ENCODE measurements at regions not wholly inside any gene's neighbourhood (a gene's known extent, or its start where the extent isn't known, plus 50 kb on each side); places are given as distances from the start of the nearest gene placed in this dataset.
"Not testable (repeated sequence)": the region's sequence is repeated elsewhere in the genome, so short reads cannot be mapped to it uniquely, and the experiment has no call there.

DNA sequence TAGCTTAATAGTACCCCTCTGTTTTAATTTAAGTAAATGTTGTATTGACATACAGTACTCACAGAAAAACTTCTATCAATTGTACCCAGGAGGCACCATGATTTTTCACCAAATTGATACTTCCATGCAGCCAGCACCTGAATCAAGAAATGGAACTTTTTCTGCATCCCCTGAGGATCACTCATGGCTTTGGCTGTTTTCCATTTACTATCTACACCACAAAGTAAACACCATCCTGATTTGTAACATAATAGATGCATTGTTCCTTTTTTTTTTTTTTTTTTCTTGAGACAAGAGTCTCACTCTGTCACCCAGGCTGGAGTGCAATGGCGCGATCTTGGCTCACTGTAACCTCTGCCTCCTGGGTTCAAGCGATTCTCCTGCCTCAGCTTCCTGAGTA is 1066.8 kb downstream of the SOCS6 start:
- TF ChIP-seq, protein P1, sequence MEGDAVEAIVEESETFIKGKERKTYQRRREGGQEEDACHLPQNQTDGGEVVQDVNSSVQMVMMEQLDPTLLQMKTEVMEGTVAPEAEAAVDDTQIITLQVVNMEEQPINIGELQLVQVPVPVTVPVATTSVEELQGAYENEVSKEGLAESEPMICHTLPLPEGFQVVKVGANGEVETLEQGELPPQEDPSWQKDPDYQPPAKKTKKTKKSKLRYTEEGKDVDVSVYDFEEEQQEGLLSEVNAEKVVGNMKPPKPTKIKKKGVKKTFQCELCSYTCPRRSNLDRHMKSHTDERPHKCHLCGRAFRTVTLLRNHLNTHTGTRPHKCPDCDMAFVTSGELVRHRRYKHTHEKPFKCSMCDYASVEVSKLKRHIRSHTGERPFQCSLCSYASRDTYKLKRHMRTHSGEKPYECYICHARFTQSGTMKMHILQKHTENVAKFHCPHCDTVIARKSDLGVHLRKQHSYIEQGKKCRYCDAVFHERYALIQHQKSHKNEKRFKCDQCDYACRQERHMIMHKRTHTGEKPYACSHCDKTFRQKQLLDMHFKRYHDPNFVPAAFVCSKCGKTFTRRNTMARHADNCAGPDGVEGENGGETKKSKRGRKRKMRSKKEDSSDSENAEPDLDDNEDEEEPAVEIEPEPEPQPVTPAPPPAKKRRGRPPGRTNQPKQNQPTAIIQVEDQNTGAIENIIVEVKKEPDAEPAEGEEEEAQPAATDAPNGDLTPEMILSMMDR (IDR thresholded peaks at IDR 0.05; ENCODE audit: poor library complexity): not testable (repeated sequence)
- not testable (repeated sequence) for TF ChIP-seq EZH2 (IDR thresholded peaks at IDR 0.05; ENCODE audit: borderline replicate concordance); EZH2phosphoT487 (IDR thresholded peaks at IDR 0.05; ENCODE audit: low read depth, severe bottlenecking, unreplicated experiment)
